Nephron (organoid): ENCODE measurements at regions not wholly inside any gene's neighbourhood (a gene's known extent, or its start where the extent isn't known, plus 50 kb on each side); places are given as distances from the start of the nearest gene placed in this dataset.

ENCODE experiments used
- H3K27ac Mint-ChIP-seq, 3 experiments: 2 replicates each; pipeline ENCODE4 v1.8.0; 2020; ENCODE audit warnings: mixed read lengths in 3 of 3, mild to moderate bottlenecking in 2 of 3, moderate library complexity in 1 of 3
- H3K27me3 Mint-ChIP-seq: 2 replicates; pipeline ENCODE4 v1.8.0; 2021; ENCODE audit warnings: low read depth, mild to moderate bottlenecking, moderate library complexity, mixed read lengths
- H3K36me3 Mint-ChIP-seq: 2 replicates; pipeline ENCODE4 v1.8.0; 2020; ENCODE audit warnings: low read depth, mixed read lengths
- H3K4me1 Mint-ChIP-seq: 2 replicates; pipeline ENCODE4 v1.8.0; 2020; ENCODE audit warnings: mixed read lengths
- H3K4me3 Mint-ChIP-seq, 3 experiments: 2 replicates each; pipeline ENCODE4 v1.8.0; 2020; ENCODE audit warnings: mild to moderate bottlenecking in 3 of 3, mixed read lengths in 3 of 3, moderate library complexity in 2 of 3
- H3K9me3 Mint-ChIP-seq: 2 replicates; pipeline ENCODE4 v1.8.0; 2020; ENCODE audit warnings: mixed read lengths
- CTCF ChIP-seq, 3 experiments: fragments of 200-600 bp; sonication (generic); IDR thresholded peaks; one replicate each; pipeline ENCODE4 v1.5.0; 2021; ENCODE audit warnings: antibody characterized with exemption in 3 of 3; ENCODE audit not compliant: unreplicated experiment in 3 of 3

- Mint-ChIP-seq H3K4me1 (no peaks in the 10 kb centered on the region), H3K36me3 (no peaks in the 10 kb centered on the region), H3K27ac (no peak overlapping the region), H3K27me3 (no peaks in the 10 kb centered on the region), H3K9me3 (peaks cover 4% of the 10 kb centered on the region), H3K4me3 (no peak overlapping the region)
- TF ChIP-seq CTCF (IDR thresholded peaks at IDR 0.05; ENCODE audit: unreplicated experiment in 3 of 3): no peak
Measured at GRCh38 chr1:99086057-99086456, 81.4 kb upstream of the PLPPR5 start.

GRCh38 chr1:99098589-99098988 is 93.9 kb upstream of the PLPPR5 start:
- TF ChIP-seq CTCF (IDR thresholded peaks at IDR 0.05; ENCODE audit: unreplicated experiment in 3 of 3): no peak
- Mint-ChIP-seq H3K27ac (no peak overlapping the region), H3K36me3 (no peaks in the 10 kb centered on the region), H3K4me1 (no peaks in the 10 kb centered on the region), H3K27me3 (no peaks in the 10 kb centered on the region), H3K9me3 (peaks cover 21% of the 10 kb centered on the region), H3K4me3 (no peak overlapping the region)

- Mint-ChIP-seq H3K27me3 (no peaks in the 10 kb centered on the region), H3K27ac (no peak overlapping the region), H3K4me3 (no peak overlapping the region), H3K9me3 (peaks cover 2% of the 10 kb centered on the region), H3K36me3 (no peaks in the 10 kb centered on the region), H3K4me1 (no peaks in the 10 kb centered on the region)
- TF ChIP-seq CTCF (IDR thresholded peaks at IDR 0.05; ENCODE audit: unreplicated experiment in 3 of 3): no peak
Measured at GRCh38 chr1:99106274-99106673, 101.6 kb upstream of the PLPPR5 start.

GRCh38 chr1:99107680-99108079 is 103.0 kb upstream of the PLPPR5 start:
- no peak for TF ChIP-seq CTCF (IDR thresholded peaks at IDR 0.05; ENCODE audit: unreplicated experiment in 3 of 3)
- no peaks in the 10 kb centered on the region for H3K9me3 Mint-ChIP-seq
- H3K27ac Mint-ChIP-seq: no peak overlapping the region
- no peaks in the 10 kb centered on the region for H3K4me1 Mint-ChIP-seq
- H3K4me3 Mint-ChIP-seq: no peak overlapping the region
- H3K36me3 Mint-ChIP-seq: no peaks in the 10 kb centered on the region
- no peaks in the 10 kb centered on the region for H3K27me3 Mint-ChIP-seq

- TF ChIP-seq CTCF (IDR thresholded peaks at IDR 0.05; ENCODE audit: unreplicated experiment in 3 of 3): no peak
- no peak overlapping the region for H3K4me3 Mint-ChIP-seq
- no peaks in the 10 kb centered on the region for H3K9me3 Mint-ChIP-seq
- H3K4me1 Mint-ChIP-seq: no peaks in the 10 kb centered on the region
- no peaks in the 10 kb centered on the region for H3K27me3 Mint-ChIP-seq
- no peak overlapping the region for H3K27ac Mint-ChIP-seq
- no peaks in the 10 kb centered on the region for H3K36me3 Mint-ChIP-seq
Measured at GRCh38 chr1:99110140-99111041, 105.7 kb upstream of the PLPPR5 start.

GRCh38 chr1:99115231-99115630 is 110.6 kb upstream of the PLPPR5 start:
- Mint-ChIP-seq H3K27me3 (no peaks in the 10 kb centered on the region), H3K36me3 (no peaks in the 10 kb centered on the region), H3K4me1 (no peaks in the 10 kb centered on the region), H3K9me3 (no peaks in the 10 kb centered on the region), H3K4me3 (no peak overlapping the region), H3K27ac (no peak overlapping the region)
- no peak for TF ChIP-seq CTCF (IDR thresholded peaks at IDR 0.05; ENCODE audit: unreplicated experiment in 3 of 3)
